ENCODE measurements at regions not wholly inside any gene's neighbourhood (a gene's known extent, or its start where the extent isn't known, plus 50 kb on each side); places are given as distances from the start of the nearest gene placed in this dataset.

DNA sequence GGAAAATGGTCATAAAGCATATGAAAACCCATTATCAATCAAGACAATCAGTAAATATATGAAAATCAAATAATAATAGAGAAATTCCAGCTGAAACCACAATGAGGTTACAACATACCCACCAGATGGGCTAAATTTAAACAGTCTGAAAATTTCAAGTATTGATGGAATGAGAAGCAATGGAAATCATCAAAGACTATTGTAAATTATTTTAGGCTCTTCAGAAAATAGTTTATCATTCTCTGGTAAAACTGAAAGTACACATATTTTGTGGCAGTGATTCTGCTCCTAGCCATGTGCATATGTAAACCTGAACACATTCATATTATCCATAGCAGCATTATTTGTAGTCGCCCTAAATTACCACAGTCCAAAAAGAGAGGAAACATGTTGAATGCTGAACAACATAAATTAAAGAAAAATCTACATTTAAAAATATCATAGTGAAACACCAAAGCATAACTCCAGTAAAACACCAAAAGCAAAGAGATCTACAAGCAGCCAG, 215.3 kb downstream of the PRELID2 start:
- TF ChIP-seq, protein P1, sequence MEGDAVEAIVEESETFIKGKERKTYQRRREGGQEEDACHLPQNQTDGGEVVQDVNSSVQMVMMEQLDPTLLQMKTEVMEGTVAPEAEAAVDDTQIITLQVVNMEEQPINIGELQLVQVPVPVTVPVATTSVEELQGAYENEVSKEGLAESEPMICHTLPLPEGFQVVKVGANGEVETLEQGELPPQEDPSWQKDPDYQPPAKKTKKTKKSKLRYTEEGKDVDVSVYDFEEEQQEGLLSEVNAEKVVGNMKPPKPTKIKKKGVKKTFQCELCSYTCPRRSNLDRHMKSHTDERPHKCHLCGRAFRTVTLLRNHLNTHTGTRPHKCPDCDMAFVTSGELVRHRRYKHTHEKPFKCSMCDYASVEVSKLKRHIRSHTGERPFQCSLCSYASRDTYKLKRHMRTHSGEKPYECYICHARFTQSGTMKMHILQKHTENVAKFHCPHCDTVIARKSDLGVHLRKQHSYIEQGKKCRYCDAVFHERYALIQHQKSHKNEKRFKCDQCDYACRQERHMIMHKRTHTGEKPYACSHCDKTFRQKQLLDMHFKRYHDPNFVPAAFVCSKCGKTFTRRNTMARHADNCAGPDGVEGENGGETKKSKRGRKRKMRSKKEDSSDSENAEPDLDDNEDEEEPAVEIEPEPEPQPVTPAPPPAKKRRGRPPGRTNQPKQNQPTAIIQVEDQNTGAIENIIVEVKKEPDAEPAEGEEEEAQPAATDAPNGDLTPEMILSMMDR (IDR thresholded peaks at IDR 0.05) = no peak
- no peak for TF ChIP-seq ZFX (IDR thresholded peaks at IDR 0.05; ENCODE audit: borderline replicate concordance)

Measured in 22Rv1 (cell line).